ENCODE measurements at regions not wholly inside any gene's neighbourhood (a gene's known extent, or its start where the extent isn't known, plus 50 kb on each side); places are given as distances from the start of the nearest gene placed in this dataset.
"Not testable (repeated sequence)": the region's sequence is repeated elsewhere in the genome, so short reads cannot be mapped to it uniquely, and the experiment has no call there.

DNA sequence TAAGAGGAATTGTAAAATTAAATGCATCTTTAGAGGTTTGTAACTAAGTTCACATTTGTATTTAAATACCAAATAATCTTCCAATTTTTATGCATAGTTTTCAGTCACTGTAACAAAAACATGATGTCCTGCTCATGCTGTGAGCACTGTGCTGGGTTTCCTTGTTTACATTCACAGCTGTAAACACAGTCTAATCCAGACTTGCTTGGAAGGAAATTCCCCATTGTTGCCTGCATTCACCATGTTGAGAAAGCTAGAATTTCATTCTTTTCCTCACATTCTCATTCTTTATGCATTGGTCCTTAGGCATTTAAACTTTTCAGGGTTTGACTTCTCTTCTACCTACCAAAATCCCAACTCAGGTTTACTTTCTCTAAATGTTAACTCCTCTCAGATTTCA lies 242.0 kb upstream of the TBX18 start:
- no peak for DNase-seq
- Histone ChIP-seq H3K27ac (no peak overlapping the region), H3K4me3 (ENCODE audit: low read depth, low read length) (no peak overlapping the region), H3K9me3 (ENCODE audit: severe bottlenecking) (no peaks in the 10 kb centered on the region), H3K27me3 (ENCODE audit: insufficient read depth, low read depth, severe bottlenecking) (peaks cover 63% of the 10 kb centered on the region), H3K36me3 (no peaks in the 10 kb centered on the region)
- TF ChIP-seq, protein P1, sequence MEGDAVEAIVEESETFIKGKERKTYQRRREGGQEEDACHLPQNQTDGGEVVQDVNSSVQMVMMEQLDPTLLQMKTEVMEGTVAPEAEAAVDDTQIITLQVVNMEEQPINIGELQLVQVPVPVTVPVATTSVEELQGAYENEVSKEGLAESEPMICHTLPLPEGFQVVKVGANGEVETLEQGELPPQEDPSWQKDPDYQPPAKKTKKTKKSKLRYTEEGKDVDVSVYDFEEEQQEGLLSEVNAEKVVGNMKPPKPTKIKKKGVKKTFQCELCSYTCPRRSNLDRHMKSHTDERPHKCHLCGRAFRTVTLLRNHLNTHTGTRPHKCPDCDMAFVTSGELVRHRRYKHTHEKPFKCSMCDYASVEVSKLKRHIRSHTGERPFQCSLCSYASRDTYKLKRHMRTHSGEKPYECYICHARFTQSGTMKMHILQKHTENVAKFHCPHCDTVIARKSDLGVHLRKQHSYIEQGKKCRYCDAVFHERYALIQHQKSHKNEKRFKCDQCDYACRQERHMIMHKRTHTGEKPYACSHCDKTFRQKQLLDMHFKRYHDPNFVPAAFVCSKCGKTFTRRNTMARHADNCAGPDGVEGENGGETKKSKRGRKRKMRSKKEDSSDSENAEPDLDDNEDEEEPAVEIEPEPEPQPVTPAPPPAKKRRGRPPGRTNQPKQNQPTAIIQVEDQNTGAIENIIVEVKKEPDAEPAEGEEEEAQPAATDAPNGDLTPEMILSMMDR (IDR thresholded peaks at IDR 0.05; ENCODE audit: low read depth, low read length) = no peak

DNA sequence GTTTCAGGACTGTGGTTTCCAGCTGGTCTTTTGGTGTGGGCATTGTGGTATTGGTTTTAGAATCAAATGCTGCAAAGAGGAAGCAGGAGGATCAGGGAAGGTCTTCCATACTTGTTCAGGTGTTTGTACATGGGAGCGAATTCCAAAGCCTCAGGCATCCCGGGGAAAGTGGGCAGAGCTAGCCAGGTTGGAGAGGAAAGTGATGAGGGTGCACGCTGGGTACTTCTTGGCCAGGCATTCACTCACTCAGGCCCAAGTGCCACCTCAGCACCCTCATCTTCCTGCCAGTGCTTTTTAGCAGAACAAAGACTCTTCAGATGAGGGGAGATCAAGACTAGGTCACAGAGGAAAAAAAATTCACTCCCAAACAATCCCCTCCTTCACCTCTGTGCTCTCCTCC lies 241.1 kb upstream of the TBX18 start:
- H3K27ac ChIP-seq = no peak overlapping the region
- peaks cover 65% of the 10 kb centered on the region for H3K27me3 ChIP-seq (ENCODE audit: insufficient read depth, low read depth, severe bottlenecking)
- H3K9me3 ChIP-seq (ENCODE audit: severe bottlenecking) = no peaks in the 10 kb centered on the region
- H3K36me3 ChIP-seq = no peaks in the 10 kb centered on the region
- TF ChIP-seq, protein P1 (IDR thresholded peaks at IDR 0.05; ENCODE audit: low read depth, low read length) = no peak
- no peak for DNase-seq
- H3K4me3 ChIP-seq (ENCODE audit: low read depth, low read length) = no peak overlapping the region

DNA sequence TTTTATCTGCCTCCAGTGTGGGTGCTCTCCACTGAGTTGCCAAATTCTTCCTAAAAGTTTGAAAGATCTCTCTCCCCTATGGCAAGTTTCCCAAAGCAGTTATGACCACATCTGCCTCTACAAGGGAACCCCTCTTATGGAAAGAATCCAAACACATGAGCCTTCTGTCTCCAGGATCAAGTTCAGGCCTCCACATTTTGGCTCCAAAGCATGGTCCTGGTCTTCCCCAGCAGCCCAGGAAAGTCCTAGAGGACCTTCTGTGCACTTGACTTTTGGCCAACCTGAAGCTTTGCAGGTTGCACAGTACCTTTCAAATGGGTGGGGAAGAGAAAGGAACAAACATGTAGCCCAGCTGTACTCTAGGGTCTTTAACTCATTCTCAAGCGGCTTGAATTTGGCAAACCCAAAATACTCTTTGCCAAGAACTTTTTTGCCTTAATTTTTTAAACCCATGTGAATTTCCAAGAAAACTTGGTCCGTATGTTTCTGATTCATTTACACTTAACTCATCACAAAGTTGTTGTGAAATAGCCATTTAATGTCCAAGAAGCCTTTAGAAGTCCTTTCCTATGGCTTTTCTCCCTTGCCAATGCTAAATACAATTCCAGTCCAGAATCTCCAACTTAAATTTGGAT lies 240.1 kb upstream of the TBX18 start:
- TF ChIP-seq, protein P1 (IDR thresholded peaks at IDR 0.05; ENCODE audit: low read depth, low read length) = no peak
- no peaks in the 10 kb centered on the region for H3K9me3 ChIP-seq (ENCODE audit: severe bottlenecking)
- peaks cover 67% of the 10 kb centered on the region for H3K27me3 ChIP-seq (ENCODE audit: insufficient read depth, low read depth, severe bottlenecking)
- no peaks in the 10 kb centered on the region for H3K36me3 ChIP-seq
- no peak for DNase-seq
- no peak overlapping the region for H3K27ac ChIP-seq
- H3K4me3 ChIP-seq (ENCODE audit: low read depth, low read length) = no peak overlapping the region

GRCh38 chr6:85002847-85003246 lies 238.4 kb upstream of the TBX18 start:
- Histone ChIP-seq H3K4me3 (ENCODE audit: low read depth, low read length) (no peak overlapping the region), H3K27ac (no peak overlapping the region), H3K9me3 (ENCODE audit: severe bottlenecking) (no peaks in the 10 kb centered on the region), H3K36me3 (no peaks in the 10 kb centered on the region), H3K27me3 (ENCODE audit: insufficient read depth, low read depth, severe bottlenecking) (peaks cover 62% of the 10 kb centered on the region)
- TF ChIP-seq, protein P1 (IDR thresholded peaks at IDR 0.05; ENCODE audit: low read depth, low read length) = no peak
- DNase-seq = no peak

- DNase-seq = no peak
- peaks cover 48% of the 10 kb centered on the region for H3K27me3 ChIP-seq (ENCODE audit: insufficient read depth, low read depth, severe bottlenecking)
- TF ChIP-seq, protein P1 (IDR thresholded peaks at IDR 0.05; ENCODE audit: low read depth, low read length) = no peak
- H3K27ac ChIP-seq = no peak overlapping the region
- no peaks in the 10 kb centered on the region for H3K9me3 ChIP-seq (ENCODE audit: severe bottlenecking)
- H3K4me3 ChIP-seq (ENCODE audit: low read depth, low read length) = no peak overlapping the region
- no peaks in the 10 kb centered on the region for H3K36me3 ChIP-seq
These were observed 235.6 kb upstream of the TBX18 start for GRCh38 chr6:85000001-85000400.

GRCh38 chr6:84998223-84998622 lies 233.8 kb upstream of the TBX18 start:
- DNase-seq = no peak
- Histone ChIP-seq H3K27ac (no peak overlapping the region), H3K27me3 (ENCODE audit: insufficient read depth, low read depth, severe bottlenecking) (peaks cover 30% of the 10 kb centered on the region), H3K4me3 (ENCODE audit: low read depth, low read length) (no peak overlapping the region), H3K36me3 (no peaks in the 10 kb centered on the region), H3K9me3 (ENCODE audit: severe bottlenecking) (no peaks in the 10 kb centered on the region)
- TF ChIP-seq, protein P1 (IDR thresholded peaks at IDR 0.05; ENCODE audit: low read depth, low read length) = no peak

GRCh38 chr6:84988766-84989165 lies 224.4 kb upstream of the TBX18 start:
- H3K9me3 ChIP-seq (ENCODE audit: severe bottlenecking); H3K36me3 ChIP-seq; H3K4me3 ChIP-seq (ENCODE audit: low read depth, low read length); H3K27ac ChIP-seq; DNase-seq: not testable (repeated sequence)
- peaks cover 20% of the 10 kb centered on the region for H3K27me3 ChIP-seq (ENCODE audit: insufficient read depth, low read depth, severe bottlenecking)

DNA sequence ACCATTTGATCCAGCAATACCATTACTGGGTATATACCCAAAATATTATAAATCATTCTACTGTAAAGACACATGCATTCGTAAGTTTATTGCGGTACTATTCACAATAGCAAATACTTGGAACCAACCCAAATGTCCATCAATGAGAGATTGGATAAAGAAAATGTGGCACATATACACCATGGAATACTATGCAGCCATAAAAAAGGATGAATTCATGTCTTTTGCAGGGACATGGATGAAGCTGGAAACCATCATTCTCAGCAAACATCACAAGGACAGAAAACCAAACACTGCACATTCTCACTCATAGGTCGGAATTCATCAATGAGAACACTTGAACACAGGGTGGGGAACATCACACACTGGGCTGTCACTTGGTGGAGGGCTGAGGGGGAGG lies 221.1 kb upstream of the TBX18 start:
- not testable (repeated sequence) for H3K4me3 ChIP-seq (ENCODE audit: low read depth, low read length); H3K9me3 ChIP-seq (ENCODE audit: severe bottlenecking); H3K27ac ChIP-seq; H3K36me3 ChIP-seq; DNase-seq
- H3K27me3 ChIP-seq (ENCODE audit: insufficient read depth, low read depth, severe bottlenecking) = peaks cover 31% of the 10 kb centered on the region
